Lower lobe of right lung (tissue), 2 donors: ENCODE measurements at regions not wholly inside any gene's neighbourhood (a gene's known extent, or its start where the extent isn't known, plus 50 kb on each side); places are given as distances from the start of the nearest gene placed in this dataset.

ENCODE experiments used
- ATAC-seq, 2 donors: fragments of 200-7000 bp; cut with Tn5 transposase; one replicate each; pipeline ENCODE4 v1.9.1; 2020 to 2022; ENCODE audit warnings: mild to moderate bottlenecking in 2 of 2, moderate library complexity in 2 of 2
- DNase-seq: peaks from one replicate; pipeline ENCODE4 v3.0.0-alpha.2; 2020
- H3K27ac ChIP-seq: fragments of 200-600 bp; one replicate; pipeline ENCODE4 v1.8.0; 2022
- H3K27me3 ChIP-seq: fragments of 200-600 bp; one replicate; pipeline ENCODE4 v1.8.0; 2022; ENCODE audit warnings: low read depth
- H3K36me3 ChIP-seq: fragments of 200-600 bp; one replicate; pipeline ENCODE4 v1.8.0; 2022; ENCODE audit warnings: mild to moderate bottlenecking
- H3K4me1 ChIP-seq: fragments of 200-600 bp; one replicate; pipeline ENCODE4 v1.8.0; 2022
- H3K4me3 ChIP-seq: fragments of 200-600 bp; one replicate; pipeline ENCODE4 v1.8.0; 2022; ENCODE audit warnings: mild to moderate bottlenecking
- H3K9me3 ChIP-seq: fragments of 200-600 bp; one replicate; pipeline ENCODE4 v1.8.0; 2022
- intact Hi-C: fragments of 100-400 bp; cut with DNase I; formaldehyde crosslinking; loops from one replicate; pipeline ENCODE4 v1.11.0; 2022
- TF ChIP-seq, protein P1 (sequence below): fragments of 200-600 bp; IDR thresholded peaks from one replicate; pipeline ENCODE4 v1.8.0; 2022; ENCODE audit warnings: antibody characterized with exemption, mild to moderate bottlenecking
- donor health status: DM: no; HTN: yes; CAD: no; lungs with severe emphysema.

GRCh38 chr3:30188713-30189112 lies 417.7 kb upstream of the TGFBR2 start:
- Histone ChIP-seq H3K36me3 (no peaks in the 10 kb centered on the region), H3K9me3 (no peaks in the 10 kb centered on the region), H3K27ac (no peak overlapping the region), H3K27me3 (no peaks in the 10 kb centered on the region), H3K4me3 (no peak overlapping the region), H3K4me1 (no peaks in the 10 kb centered on the region)
- intact Hi-C loops, result no loop called here
- ATAC-seq, result no peak
- TF ChIP-seq, protein P1, sequence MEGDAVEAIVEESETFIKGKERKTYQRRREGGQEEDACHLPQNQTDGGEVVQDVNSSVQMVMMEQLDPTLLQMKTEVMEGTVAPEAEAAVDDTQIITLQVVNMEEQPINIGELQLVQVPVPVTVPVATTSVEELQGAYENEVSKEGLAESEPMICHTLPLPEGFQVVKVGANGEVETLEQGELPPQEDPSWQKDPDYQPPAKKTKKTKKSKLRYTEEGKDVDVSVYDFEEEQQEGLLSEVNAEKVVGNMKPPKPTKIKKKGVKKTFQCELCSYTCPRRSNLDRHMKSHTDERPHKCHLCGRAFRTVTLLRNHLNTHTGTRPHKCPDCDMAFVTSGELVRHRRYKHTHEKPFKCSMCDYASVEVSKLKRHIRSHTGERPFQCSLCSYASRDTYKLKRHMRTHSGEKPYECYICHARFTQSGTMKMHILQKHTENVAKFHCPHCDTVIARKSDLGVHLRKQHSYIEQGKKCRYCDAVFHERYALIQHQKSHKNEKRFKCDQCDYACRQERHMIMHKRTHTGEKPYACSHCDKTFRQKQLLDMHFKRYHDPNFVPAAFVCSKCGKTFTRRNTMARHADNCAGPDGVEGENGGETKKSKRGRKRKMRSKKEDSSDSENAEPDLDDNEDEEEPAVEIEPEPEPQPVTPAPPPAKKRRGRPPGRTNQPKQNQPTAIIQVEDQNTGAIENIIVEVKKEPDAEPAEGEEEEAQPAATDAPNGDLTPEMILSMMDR, result no peak
- DNase-seq, result no peak

DNA sequence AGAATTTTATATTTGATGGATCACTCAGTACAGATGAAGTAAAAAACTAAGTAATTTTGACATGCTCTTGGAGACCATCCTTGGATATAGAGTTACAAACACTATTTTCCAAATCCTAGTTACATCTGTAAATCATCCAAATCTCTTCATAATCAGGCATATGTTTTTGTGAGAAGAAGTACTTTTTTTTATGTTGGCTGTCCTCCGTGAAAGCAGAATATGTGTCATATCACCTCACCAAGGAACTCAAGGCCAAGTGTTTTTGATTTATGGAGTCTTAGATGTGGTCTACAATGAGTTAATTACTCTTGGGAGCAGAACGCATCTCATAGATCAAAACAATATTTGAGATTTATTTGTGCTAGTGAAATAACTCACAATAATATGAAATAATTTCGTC lies 416.5 kb upstream of the TGFBR2 start:
- H3K27ac ChIP-seq, result no peak overlapping the region
- no peaks in the 10 kb centered on the region for H3K36me3 ChIP-seq
- TF ChIP-seq, protein P1, result no peak
- intact Hi-C loops, result no loop called here
- H3K27me3 ChIP-seq, result no peaks in the 10 kb centered on the region
- no peak for ATAC-seq
- DNase-seq, result no peak
- no peak overlapping the region for H3K4me3 ChIP-seq
- no peaks in the 10 kb centered on the region for H3K9me3 ChIP-seq
- no peaks in the 10 kb centered on the region for H3K4me1 ChIP-seq

- DNase-seq (no peak), ATAC-seq (no peak)
- Histone ChIP-seq H3K4me1 (no peaks in the 10 kb centered on the region), H3K27ac (no peak overlapping the region), H3K27me3 (no peaks in the 10 kb centered on the region), H3K9me3 (no peaks in the 10 kb centered on the region), H3K36me3 (no peaks in the 10 kb centered on the region), H3K4me3 (no peak overlapping the region)
- intact Hi-C loops, result no loop called here
- TF ChIP-seq, protein P1, result no peak
Measured at GRCh38 chr3:30193625-30194044, 412.8 kb upstream of the TGFBR2 start.

GRCh38 chr3:30195352-30195751 lies 411.0 kb upstream of the TGFBR2 start:
- Histone ChIP-seq H3K4me1 (peaks cover 9% of the 10 kb centered on the region), H3K36me3 (no peaks in the 10 kb centered on the region), H3K4me3 (no peak overlapping the region), H3K27me3 (no peaks in the 10 kb centered on the region), H3K9me3 (no peaks in the 10 kb centered on the region), H3K27ac (no peak overlapping the region)
- intact Hi-C loops, result no loop called here
- ATAC-seq (no peak), DNase-seq (no peak)
- TF ChIP-seq, protein P1, result no peak

DNA sequence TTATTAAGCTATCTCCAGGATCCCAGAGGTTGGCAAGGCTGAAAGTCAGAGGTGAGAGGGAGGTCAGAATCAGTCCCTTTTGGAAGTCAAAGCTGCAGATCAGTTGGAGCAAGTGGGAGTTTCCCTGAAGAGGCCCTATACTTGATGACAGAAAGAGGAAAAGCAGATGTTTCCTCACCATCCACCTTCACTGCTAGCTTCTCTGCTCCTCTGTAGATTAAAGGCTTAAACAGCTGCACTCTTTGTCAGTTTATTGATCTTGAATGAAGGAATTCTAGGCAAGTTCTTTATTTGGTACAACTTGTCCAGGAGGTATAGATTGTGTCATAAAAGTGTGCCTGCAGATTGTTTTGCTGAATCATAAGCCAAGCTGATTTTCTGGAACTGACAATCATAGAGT lies 408.2 kb upstream of the TGFBR2 start:
- Histone ChIP-seq H3K4me1 (peaks cover 9% of the 10 kb centered on the region), H3K27me3 (no peaks in the 10 kb centered on the region), H3K9me3 (no peaks in the 10 kb centered on the region), H3K27ac (no peak overlapping the region), H3K36me3 (no peaks in the 10 kb centered on the region), H3K4me3 (no peak overlapping the region)
- DNase-seq, result no peak
- intact Hi-C loops, result no loop called here
- TF ChIP-seq, protein P1, result no peak
- no peak for ATAC-seq
